GM06990 (cell line): ENCODE measurements at regions not wholly inside any gene's neighbourhood (a gene's known extent, or its start where the extent isn't known, plus 50 kb on each side); places are given as distances from the start of the nearest gene placed in this dataset.

Source experiments
- DNase-seq: peaks from one replicate; pipeline ENCODE4 v3.0.0-alpha.2; 2011; ENCODE audit not compliant: insufficient read length; ENCODE audit errors: extremely low read depth
- H3K27me3 ChIP-seq: replicated peaks from 2 replicates; pipeline ENCODE4 v1.6.0; 2011; ENCODE audit warnings: low read length; ENCODE audit not compliant: control insufficient read depth, insufficient read depth
- H3K36me3 ChIP-seq: 2 replicates; pipeline ENCODE4 v1.5.1; 2011; ENCODE audit warnings: low read length; ENCODE audit not compliant: control insufficient read depth, insufficient read depth
- H3K4me3 ChIP-seq: replicated peaks from 2 replicates; pipeline ENCODE4 v1.5.1; 2011; ENCODE audit warnings: low read depth, mild to moderate bottlenecking, control low read depth, low read length
- CTCF ChIP-seq: IDR thresholded peaks from 2 replicates; pipeline ENCODE4 v1.5.1; 2011; ENCODE audit warnings: low read length, control low read depth, mild to moderate bottlenecking, inconsistent platforms; ENCODE audit not compliant: insufficient read depth, poor library complexity, severe bottlenecking

DNA sequence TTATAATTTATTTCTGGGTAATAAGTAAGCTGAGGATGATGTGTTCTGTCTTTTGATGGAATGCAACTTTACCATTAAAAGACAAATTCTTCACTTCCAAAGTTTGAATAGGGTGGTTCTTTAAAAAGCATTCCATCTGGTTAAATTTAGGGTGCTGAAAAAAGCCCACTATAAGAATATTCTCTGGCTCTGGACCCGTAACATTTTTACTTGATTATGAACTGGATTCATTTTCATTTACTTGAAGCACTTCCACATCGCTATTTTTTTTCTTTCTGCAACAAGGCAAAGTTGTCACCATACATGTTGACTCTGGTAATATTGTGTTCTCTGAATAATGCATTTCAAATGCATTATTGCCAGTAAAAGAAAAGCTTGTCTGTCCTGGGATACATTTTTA, 344.6 kb downstream of the SATB2 start:
- no peak for DNase-seq
- no peak for TF ChIP-seq CTCF
- H3K36me3 ChIP-seq: no peaks in the 10 kb centered on the region

GRCh38 chr2:199111458-199111857, 346.3 kb downstream of the SATB2 start:
- Histone ChIP-seq H3K4me3 (no peak overlapping the region), H3K27me3 (no peaks in the 10 kb centered on the region; the same call in 1 of the 2 replicates), H3K36me3 (no peaks in the 10 kb centered on the region)
- TF ChIP-seq CTCF: no peak
- no peak for DNase-seq

More for the DNA sequence above, 344.6 kb downstream of the SATB2 start:
- Histone ChIP-seq H3K4me3 (no peak overlapping the region), H3K27me3 (no peaks in the 10 kb centered on the region)

DNA sequence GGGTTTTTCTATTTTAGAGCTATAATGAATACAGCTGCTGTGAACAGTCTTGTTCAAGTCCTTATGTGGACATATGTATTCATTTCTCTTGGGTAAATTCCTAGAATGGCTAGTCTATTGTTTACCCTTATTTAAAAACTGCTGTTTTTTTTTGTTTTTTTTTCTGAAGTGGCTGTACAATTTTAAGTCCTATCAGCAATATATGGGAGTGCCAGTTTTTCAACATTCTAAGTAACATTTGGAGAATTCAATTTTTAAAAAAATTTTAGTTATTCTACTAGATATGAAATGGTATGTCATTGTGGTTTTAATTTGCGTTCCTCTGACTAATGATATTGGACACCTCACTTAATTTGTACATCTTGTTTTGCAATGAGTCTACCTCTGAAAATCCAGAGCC, 349.7 kb downstream of the SATB2 start:
- DNase-seq: no peak
- no peaks in the 10 kb centered on the region; the same call in 1 of the 2 replicates for H3K27me3 ChIP-seq
- H3K36me3 ChIP-seq: no peaks in the 10 kb centered on the region
- H3K4me3 ChIP-seq: no peak overlapping the region
- TF ChIP-seq CTCF: no peak

DNA sequence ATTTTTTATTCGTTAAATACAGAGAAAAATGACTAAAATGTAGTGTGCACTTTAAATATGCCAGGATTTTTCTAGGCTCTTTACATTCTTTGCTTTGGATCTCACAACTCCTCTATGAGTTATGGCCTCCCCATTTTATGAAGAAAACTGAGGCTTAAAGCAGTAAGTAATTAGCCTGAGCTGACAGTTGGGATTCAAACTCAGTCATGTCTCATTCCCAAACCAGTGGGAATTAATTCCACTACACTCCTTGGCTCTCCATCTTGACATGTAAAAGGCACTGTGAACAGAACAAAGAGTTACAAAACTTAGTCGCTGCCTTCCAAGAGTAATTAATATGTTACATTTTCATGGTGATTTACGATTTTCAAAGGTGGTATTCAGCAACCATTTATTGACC, 351.9 kb downstream of the SATB2 start:
- TF ChIP-seq CTCF: no peak
- no peak for DNase-seq
- H3K27me3 ChIP-seq: no peaks in the 10 kb centered on the region; the same call in 1 of the 2 replicates
- H3K4me3 ChIP-seq: no peak overlapping the region
- no peaks in the 10 kb centered on the region for H3K36me3 ChIP-seq

DNA sequence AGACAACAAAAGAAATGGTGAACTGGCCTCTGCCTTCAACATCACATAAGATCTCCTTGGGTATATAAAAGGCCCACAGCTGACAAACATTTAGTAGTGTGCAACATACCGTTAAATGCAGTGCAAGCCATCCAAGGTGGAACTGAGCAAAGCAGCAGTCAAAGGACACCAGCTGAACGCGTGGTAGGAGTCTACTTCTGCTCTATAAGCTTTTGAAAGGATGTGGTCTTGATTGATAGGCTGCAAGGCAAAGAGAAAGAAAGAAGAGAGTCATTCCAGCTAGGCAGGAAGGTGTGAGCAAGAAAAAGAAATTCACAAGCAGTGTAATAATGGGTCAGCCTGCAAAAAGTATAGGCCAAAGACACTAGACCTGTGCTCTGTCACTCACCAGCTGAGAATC, 356.3 kb downstream of the SATB2 start:
- H3K36me3 ChIP-seq: no peaks in the 10 kb centered on the region
- TF ChIP-seq CTCF: no peak
- H3K27me3 ChIP-seq: no peaks in the 10 kb centered on the region
- no peak overlapping the region for H3K4me3 ChIP-seq
- no peak for DNase-seq

- DNase-seq: no peak
- Histone ChIP-seq H3K27me3 (no peaks in the 10 kb centered on the region), H3K4me3 (no peak overlapping the region), H3K36me3 (no peaks in the 10 kb centered on the region)
- TF ChIP-seq CTCF: no peak
Measured at GRCh38 chr2:199100326-199101110, 357.2 kb downstream of the SATB2 start.
